Karpas-422 (cell line): ENCODE measurements at regions not wholly inside any gene's neighbourhood (a gene's known extent, or its start where the extent isn't known, plus 50 kb on each side); places are given as distances from the start of the nearest gene placed in this dataset.
"Not testable (repeated sequence)": the region's sequence is repeated elsewhere in the genome, so short reads cannot be mapped to it uniquely, and the experiment has no call there.

ENCODE experiments used
- DNase-seq: peaks from one replicate; pipeline ENCODE4 v3.0.0-alpha.2; 2015
- H2AFZ ChIP-seq: fragments of 200-600 bp; sonication (generic); 2 replicates; pipeline ENCODE4 v1.6.1; 2014; ENCODE audit warnings: antibody characterized with exemption, low read length, mixed read lengths
- H3K27ac ChIP-seq: fragments of 200-600 bp; sonication (generic); 2 replicates; pipeline ENCODE4 v1.5.1; 2014; ENCODE audit warnings: mild to moderate bottlenecking, low read length, moderate library complexity
- H3K27me3 ChIP-seq: fragments of 200-600 bp; sonication (generic); 2 replicates; pipeline ENCODE4 v1.6.1; 2014; ENCODE audit warnings: low read length, mixed read lengths
- H3K36me3 ChIP-seq: fragments of 200-600 bp; sonication (generic); 2 replicates; pipeline ENCODE4 v1.6.1; 2014; ENCODE audit warnings: low read length, mixed read lengths; ENCODE audit not compliant: insufficient read depth
- H3K4me1 ChIP-seq: fragments of 200-600 bp; sonication (generic); 2 replicates; pipeline ENCODE4 v1.6.1; 2014; ENCODE audit warnings: mild to moderate bottlenecking, low read length, mixed read lengths
- H3K4me2 ChIP-seq: fragments of 200-600 bp; sonication (generic); 2 replicates; pipeline ENCODE4 v1.6.1; 2014; ENCODE audit warnings: low read length, low read depth, mild to moderate bottlenecking; ENCODE audit not compliant: poor library complexity, severe bottlenecking
- H3K4me3 ChIP-seq: fragments of 200-600 bp; sonication (generic); 2 replicates; pipeline ENCODE4 v1.5.1; 2014; ENCODE audit warnings: mild to moderate bottlenecking, antibody characterized with exemption, low read length, mixed read lengths
- H3K79me2 ChIP-seq: fragments of 200-600 bp; sonication (generic); 2 replicates; pipeline ENCODE4 v1.6.1; 2014; ENCODE audit warnings: mild to moderate bottlenecking, low read length, mixed read lengths
- H3K9ac ChIP-seq: fragments of 200-600 bp; sonication (generic); 2 replicates; pipeline ENCODE4 v1.6.0; 2014; ENCODE audit warnings: low read length
- H3K9me2 ChIP-seq: fragments of 200-600 bp; sonication (generic), shearing (Covaris generic); replicated peaks from 2 replicates; pipeline ENCODE4 v1.6.0; 2014; ENCODE audit warnings: mild to moderate bottlenecking, low read length, moderate library complexity; ENCODE audit not compliant: insufficient read depth
- H3K9me3 ChIP-seq: fragments of 300-700, 200-600 bp; sonication (generic); 2 replicates; pipeline ENCODE4 v1.6.1; 2014; ENCODE audit warnings: low read length, mixed read lengths
- H4K20me1 ChIP-seq: fragments of 200-600 bp; sonication (generic); 2 replicates; pipeline ENCODE4 v1.6.1; 2014; ENCODE audit warnings: mild to moderate bottlenecking, antibody characterized with exemption, low read length, low read depth; ENCODE audit not compliant: insufficient read depth

GRCh38 chr16:88192601-88193000 is 190.2 kb upstream of the ZNF469 start:
- H3K79me2 ChIP-seq: no peaks in the 10 kb centered on the region
- H3K9me2 ChIP-seq: no peaks in the 10 kb centered on the region
- H4K20me1 ChIP-seq: no peaks in the 10 kb centered on the region
- no peak overlapping the region for H2AFZ ChIP-seq
- H3K4me3 ChIP-seq: no peak overlapping the region
- DNase-seq: no peak
- no peaks in the 10 kb centered on the region for H3K27me3 ChIP-seq
- no peak overlapping the region for H3K4me2 ChIP-seq
- H3K9me3 ChIP-seq: no peaks in the 10 kb centered on the region
- no peak overlapping the region for H3K27ac ChIP-seq
- no peak overlapping the region for H3K9ac ChIP-seq
- no peaks in the 10 kb centered on the region for H3K36me3 ChIP-seq
- H3K4me1 ChIP-seq: no peaks in the 10 kb centered on the region

GRCh38 chr16:88193706-88194396 is 188.9 kb upstream of the ZNF469 start:
- not testable (repeated sequence) for H4K20me1 ChIP-seq, H3K79me2 ChIP-seq, H3K36me3 ChIP-seq, H3K9ac ChIP-seq, H3K9me2 ChIP-seq, H3K9me3 ChIP-seq, H3K4me1 ChIP-seq, H3K4me3 ChIP-seq, H3K4me2 ChIP-seq, H2AFZ ChIP-seq, H3K27ac ChIP-seq, H3K27me3 ChIP-seq
- peak; percentile 77 for DNase-seq

GRCh38 chr16:88194397-88195268 is 188.1 kb upstream of the ZNF469 start:
- DNase-seq: no peak
- Histone ChIP-seq H3K27ac (no peak overlapping the region), H3K4me2 (no peak overlapping the region), H3K4me1 (no peaks in the 10 kb centered on the region), H2AFZ (no peak overlapping the region), H3K36me3 (no peaks in the 10 kb centered on the region), H3K79me2 (no peaks in the 10 kb centered on the region), H3K9ac (no peak overlapping the region), H3K9me2 (no peaks in the 10 kb centered on the region), H4K20me1 (no peaks in the 10 kb centered on the region), H3K9me3 (no peaks in the 10 kb centered on the region), H3K27me3 (no peaks in the 10 kb centered on the region), H3K4me3 (no peak overlapping the region)

GRCh38 chr16:88195269-88195705 is 187.5 kb upstream of the ZNF469 start:
- H2AFZ ChIP-seq: no peak overlapping the region
- H3K4me1 ChIP-seq: no peaks in the 10 kb centered on the region
- no peaks in the 10 kb centered on the region for H3K36me3 ChIP-seq

GRCh38 chr16:88195911-88196465 is 186.8 kb upstream of the ZNF469 start:
- Histone ChIP-seq H3K27me3 (no peaks in the 10 kb centered on the region), H3K36me3 (no peaks in the 10 kb centered on the region), H2AFZ (no peak overlapping the region), H3K4me2 (no peak overlapping the region), H3K79me2 (no peaks in the 10 kb centered on the region), H3K9me3 (no peaks in the 10 kb centered on the region), H3K9me2 (no peaks in the 10 kb centered on the region), H3K9ac (no peak overlapping the region), H4K20me1 (no peaks in the 10 kb centered on the region), H3K4me1 (no peaks in the 10 kb centered on the region), H3K4me3 (no peak overlapping the region), H3K27ac (no peak overlapping the region)
- no peak for DNase-seq

More at GRCh38 chr16:88195269-88195705, 187.5 kb upstream of the ZNF469 start:
- Histone ChIP-seq H3K9me3 (no peaks in the 10 kb centered on the region), H3K9me2 (no peaks in the 10 kb centered on the region), H3K9ac (no peak overlapping the region), H4K20me1 (no peaks in the 10 kb centered on the region), H3K4me2 (no peak overlapping the region), H3K27ac (no peak overlapping the region), H3K79me2 (no peaks in the 10 kb centered on the region), H3K27me3 (no peaks in the 10 kb centered on the region), H3K4me3 (no peak overlapping the region)
- DNase-seq: no peak

- no peaks in the 10 kb centered on the region for H3K4me1 ChIP-seq
- H3K9me2 ChIP-seq: no peaks in the 10 kb centered on the region
- no peak for DNase-seq
- H3K9me3 ChIP-seq: no peaks in the 10 kb centered on the region
- H4K20me1 ChIP-seq: no peaks in the 10 kb centered on the region
- no peak overlapping the region for H2AFZ ChIP-seq
- H3K27me3 ChIP-seq: no peaks in the 10 kb centered on the region
- H3K9ac ChIP-seq: no peak overlapping the region
- no peak overlapping the region for H3K4me2 ChIP-seq
- H3K4me3 ChIP-seq: no peak overlapping the region
- H3K36me3 ChIP-seq: no peaks in the 10 kb centered on the region
- no peaks in the 10 kb centered on the region for H3K79me2 ChIP-seq
- no peak overlapping the region for H3K27ac ChIP-seq
These were observed 186.0 kb upstream of the ZNF469 start for GRCh38 chr16:88196471-88197400.

- H3K4me3 ChIP-seq: no peak overlapping the region
- H4K20me1 ChIP-seq: no peaks in the 10 kb centered on the region
- no peaks in the 10 kb centered on the region for H3K9me2 ChIP-seq
- no peak overlapping the region for H2AFZ ChIP-seq
- H3K27ac ChIP-seq: no peak overlapping the region
- H3K27me3 ChIP-seq: no peaks in the 10 kb centered on the region
- no peaks in the 10 kb centered on the region for H3K79me2 ChIP-seq
- no peaks in the 10 kb centered on the region for H3K36me3 ChIP-seq
- H3K4me1 ChIP-seq: no peaks in the 10 kb centered on the region
- no peak for DNase-seq
- H3K9me3 ChIP-seq: no peaks in the 10 kb centered on the region
- H3K4me2 ChIP-seq: no peak overlapping the region
- H3K9ac ChIP-seq: no peak overlapping the region
These were observed 185.0 kb upstream of the ZNF469 start for GRCh38 chr16:88197481-88198456.
